HG02610 (cell line): ENCODE measurements at regions not wholly inside any gene's neighbourhood (a gene's known extent, or its start where the extent isn't known, plus 50 kb on each side); places are given as distances from the start of the nearest gene placed in this dataset.

ENCODE experiments used
- ATAC-seq: cut with Tn5 transposase; IDR thresholded peaks from one replicate; pipeline ENCODE4 v1.9.1; 2021; ENCODE audit warnings: mild to moderate bottlenecking, moderate library complexity; ENCODE audit not compliant: unreplicated experiment

GRCh38 chr6:105797983-105798453 is 288.1 kb upstream of the PRDM1 start:
- ATAC-seq: no peak

GRCh38 chr6:105797286-105797979 is 288.7 kb upstream of the PRDM1 start:
- no peak for ATAC-seq

- no peak for ATAC-seq
Measured at GRCh38 chr6:105795913-105796517, 290.1 kb upstream of the PRDM1 start.

- no peak for ATAC-seq
Measured at GRCh38 chr6:105795366-105795765, 290.8 kb upstream of the PRDM1 start.

GRCh38 chr6:105794870-105795269 is 291.3 kb upstream of the PRDM1 start:
- ATAC-seq: no peak

- no peak for ATAC-seq
Measured at GRCh38 chr6:105794239-105794638, 291.9 kb upstream of the PRDM1 start.

GRCh38 chr6:105793130-105793529 is 293.0 kb upstream of the PRDM1 start:
- no peak for ATAC-seq

- ATAC-seq: peak; percentile 66
Measured at GRCh38 chr6:105791583-105792318, 294.4 kb upstream of the PRDM1 start.

- peak; percentile 11 for ATAC-seq
Measured at GRCh38 chr6:105791179-105791578, 295.0 kb upstream of the PRDM1 start.

- ATAC-seq: no peak
Measured at GRCh38 chr6:105790635-105791034, 295.5 kb upstream of the PRDM1 start.

- ATAC-seq: no peak
Measured at GRCh38 chr6:105789935-105790334, 296.2 kb upstream of the PRDM1 start.

GRCh38 chr6:105787747-105788146 is 298.4 kb upstream of the PRDM1 start:
- no peak for ATAC-seq

GRCh38 chr6:105786890-105787655 is 299.1 kb upstream of the PRDM1 start:
- ATAC-seq: peak; percentile 59

GRCh38 chr6:105786449-105786848 is 299.7 kb upstream of the PRDM1 start:
- ATAC-seq: no peak

GRCh38 chr6:105785066-105785811 is 300.9 kb upstream of the PRDM1 start:
- no peak for ATAC-seq

- ATAC-seq: no peak
Measured at GRCh38 chr6:105784179-105784578, 302.0 kb upstream of the PRDM1 start.

- no peak for ATAC-seq
Measured at GRCh38 chr6:105783333-105783935, 302.7 kb upstream of the PRDM1 start.

GRCh38 chr6:105781915-105782314 is 304.2 kb upstream of the PRDM1 start:
- ATAC-seq: no peak

- no peak for ATAC-seq
Measured at GRCh38 chr6:105781248-105781647, 304.9 kb upstream of the PRDM1 start.
